ENCODE measurements at regions not wholly inside any gene's neighbourhood (a gene's known extent, or its start where the extent isn't known, plus 50 kb on each side); places are given as distances from the start of the nearest gene placed in this dataset.

DNA sequence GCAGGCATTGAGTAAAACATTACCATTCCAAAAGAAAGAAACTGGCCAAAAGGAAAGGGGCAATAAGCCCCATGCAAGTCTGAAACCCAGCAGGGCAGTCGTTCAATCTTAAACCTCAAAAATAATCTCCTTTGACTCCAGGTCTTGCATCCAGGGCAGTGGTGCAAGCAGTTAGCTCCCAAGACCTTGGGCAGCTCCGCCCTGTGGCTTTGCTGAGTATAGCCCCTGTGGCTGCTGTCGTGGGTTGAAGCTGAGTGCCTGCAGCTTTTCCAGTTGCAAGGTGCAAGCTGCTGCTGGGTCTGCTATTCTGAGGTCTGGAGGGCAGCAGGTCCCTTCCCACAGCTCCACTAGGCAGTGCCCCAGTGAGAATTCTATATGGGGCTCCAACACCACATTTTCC, 580.1 kb upstream of the AUTS2 start:
- no peak for TF ChIP-seq RXRA (IDR thresholded peaks at IDR 0.05)
- TF ChIP-seq RAD21 (IDR thresholded peaks at IDR 0.05) = no peak
- TF ChIP-seq CTCF (IDR thresholded peaks at IDR 0.05; ENCODE audit: low read depth, low read length, missing input control) = no peak
- TF ChIP-seq REST (IDR thresholded peaks at IDR 0.05) = no peak
- no peak for TF ChIP-seq HNF4G (IDR thresholded peaks at IDR 0.05)
- TF ChIP-seq YY1 (IDR thresholded peaks at IDR 0.05) = no peak
- no peak for TF ChIP-seq SP1 (IDR thresholded peaks at IDR 0.05)
- TF ChIP-seq FOXA2 (IDR thresholded peaks at IDR 0.05) = no peak
- TF ChIP-seq TAF1 (conservative IDR thresholded peaks at IDR 0.05) = no peak
- no peak for TF ChIP-seq ATF3 (IDR thresholded peaks at IDR 0.05)
- no peak for TF ChIP-seq GABPA (IDR thresholded peaks at IDR 0.05 in 1 of 2, conservative IDR thresholded peaks at IDR 0.05 in 1 of 2)
- TF ChIP-seq JUND (IDR thresholded peaks at IDR 0.05) = no peak
